ENCODE measurements at regions not wholly inside any gene's neighbourhood (a gene's known extent, or its start where the extent isn't known, plus 50 kb on each side); places are given as distances from the start of the nearest gene placed in this dataset.
"Not testable (repeated sequence)": the region's sequence is repeated elsewhere in the genome, so short reads cannot be mapped to it uniquely, and the experiment has no call there.

DNA sequence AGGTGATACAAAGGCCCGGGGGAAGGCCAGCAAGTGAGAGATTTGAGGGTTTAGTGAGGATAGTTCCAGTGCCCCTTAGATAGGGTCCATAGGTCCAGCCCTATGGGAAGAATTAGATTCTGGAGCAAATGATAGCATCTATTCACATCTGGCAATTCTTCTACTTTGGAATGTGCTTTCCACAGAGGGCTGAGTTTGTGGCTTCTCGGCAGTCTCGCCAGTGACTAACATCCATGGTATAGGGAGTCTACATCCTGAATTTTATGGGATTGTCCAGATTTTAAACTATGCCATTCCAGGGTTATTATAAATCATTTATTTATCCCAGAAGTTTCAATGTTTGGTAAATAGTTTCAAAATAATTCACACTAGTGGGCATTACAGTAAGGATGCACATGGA, 207.3 kb upstream of the ADO start:
- no peak for DNase-seq

GRCh38 chr10:62599161-62599560, 205.4 kb upstream of the ADO start:
- no peak for DNase-seq

DNA sequence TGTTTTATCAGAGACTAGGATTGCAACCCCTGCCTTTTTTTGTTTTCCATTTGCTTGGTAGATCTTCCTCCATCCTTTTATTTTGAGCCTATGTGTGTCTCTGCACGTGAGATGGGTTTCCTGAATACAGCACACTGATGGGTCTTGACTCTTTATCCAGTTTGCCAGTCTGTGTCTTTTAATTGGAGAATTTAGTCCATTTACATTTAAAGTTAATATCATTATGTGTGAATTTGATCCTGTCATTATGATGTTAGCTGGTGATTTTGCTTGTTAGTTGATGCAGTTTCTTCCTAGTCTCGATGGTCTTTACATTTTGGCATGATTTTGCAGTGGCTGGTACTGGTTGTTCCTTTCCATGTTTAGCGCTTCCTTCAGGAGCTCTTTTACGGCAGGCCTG, 198.0 kb upstream of the ADO start:
- not testable (repeated sequence) for DNase-seq

DNA sequence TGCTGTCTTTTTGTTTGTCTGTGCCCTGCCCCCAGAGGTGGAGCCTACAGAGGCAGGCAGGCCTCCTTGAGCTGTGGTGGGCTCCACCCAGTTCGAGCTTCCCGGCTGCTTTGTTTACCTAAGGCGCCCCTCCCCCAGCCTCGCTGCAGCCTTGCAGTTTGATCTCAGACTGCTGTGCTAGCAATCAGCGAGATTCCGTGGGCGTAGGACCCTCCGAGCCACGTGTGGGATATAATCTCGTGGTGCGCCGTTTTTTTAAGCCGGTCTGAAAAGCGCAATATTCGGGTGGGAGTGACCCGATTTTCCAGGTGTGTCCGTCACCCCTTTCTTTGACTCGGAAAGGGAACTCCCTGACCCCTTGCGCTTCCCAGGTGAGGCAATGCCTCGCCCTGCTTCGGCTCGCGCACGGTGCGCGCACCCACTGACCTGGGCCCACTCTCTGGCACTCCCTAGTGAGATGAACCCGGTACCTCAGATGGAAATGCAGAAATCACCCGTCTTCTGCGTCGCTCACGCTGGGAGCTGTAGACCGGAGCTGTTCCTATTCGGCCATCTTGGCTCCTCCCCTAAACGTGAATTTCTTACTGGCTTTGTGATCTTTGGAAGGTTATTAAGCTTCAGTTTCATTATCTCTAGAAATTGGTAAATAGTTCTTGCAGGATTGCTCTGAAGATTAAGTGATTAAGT, 196.2 kb upstream of the ADO start:
- not testable (repeated sequence) for DNase-seq

GRCh38 chr10:62610649-62611229, 193.8 kb upstream of the ADO start:
- no peak for DNase-seq

DNA sequence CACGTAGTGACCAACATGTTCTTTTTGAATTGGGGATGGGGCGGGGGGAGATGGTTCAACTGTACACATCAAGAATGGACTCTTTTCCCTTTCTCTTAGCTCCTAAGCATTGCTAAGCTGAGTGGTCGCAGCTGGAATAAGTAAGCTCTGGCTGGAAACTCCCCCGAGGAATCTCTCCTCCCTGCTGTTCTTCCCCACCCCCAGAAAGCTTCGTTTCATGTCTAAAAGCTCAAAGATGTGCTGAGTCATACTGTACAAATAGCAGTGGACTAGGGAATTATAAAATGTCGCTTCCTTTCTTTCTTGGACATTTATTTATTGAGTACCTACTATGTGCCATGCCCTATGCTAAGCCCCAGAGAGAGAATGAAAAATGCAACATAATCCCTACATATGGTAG, 191.1 kb upstream of the ADO start:
- no peak for DNase-seq

DNA sequence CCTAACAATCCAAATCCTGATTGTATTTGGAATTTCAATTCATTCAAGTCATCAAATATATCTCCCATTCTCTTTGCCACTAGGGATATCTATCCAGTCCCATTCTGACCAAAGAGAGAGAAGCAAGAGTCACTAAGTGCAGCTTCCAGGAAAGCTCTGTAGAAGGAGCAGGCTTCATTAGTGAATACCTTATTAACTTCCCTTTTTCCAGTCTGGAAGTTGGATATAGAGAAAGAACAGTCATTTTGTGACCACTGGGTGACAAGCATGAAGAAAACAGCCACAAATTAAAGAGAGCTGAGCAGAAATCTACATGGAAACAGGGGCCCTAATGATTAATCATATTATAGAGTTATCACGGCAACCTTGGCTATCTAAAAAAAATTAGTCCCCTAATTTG, 190.7 kb upstream of the ADO start:
- no peak for DNase-seq

DNA sequence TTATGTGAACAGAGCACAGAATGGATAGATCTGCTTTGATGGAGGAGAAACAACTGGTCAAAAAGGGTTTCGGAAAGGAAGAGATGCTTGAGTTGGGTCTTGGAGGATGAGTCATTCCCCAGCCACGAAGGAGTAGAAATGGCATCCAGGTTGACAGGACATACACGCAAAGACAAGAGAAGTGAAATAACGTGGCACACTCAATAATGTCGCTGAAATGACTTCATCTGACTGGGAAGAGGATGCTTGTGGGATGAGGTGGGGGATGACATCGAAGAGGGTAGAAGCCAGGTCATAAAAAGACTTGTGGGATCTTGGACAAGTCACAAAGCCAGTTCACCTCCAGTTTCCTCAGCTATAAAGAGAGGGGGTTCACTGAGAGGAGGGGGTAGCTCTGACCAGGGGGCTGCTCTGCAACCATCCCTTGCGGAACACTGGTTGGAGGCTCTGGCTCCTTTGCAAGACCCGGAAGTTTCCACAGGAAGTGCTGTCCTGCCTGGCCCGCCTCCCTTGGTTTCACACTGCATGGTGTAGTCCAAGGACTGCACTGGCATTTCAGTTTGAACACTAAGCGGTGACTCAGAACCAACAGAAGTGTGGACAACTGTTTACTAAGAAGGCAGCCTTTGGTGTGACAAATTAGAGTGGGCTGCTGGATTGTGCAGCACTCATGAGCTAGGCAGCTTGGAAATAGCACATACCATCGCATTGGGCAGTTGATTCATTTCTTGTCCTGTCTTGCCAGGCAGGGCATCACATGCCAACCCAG, 189.9 kb upstream of the ADO start:
- DNase-seq = no peak

GRCh38 chr10:62616885-62617590, 187.5 kb upstream of the ADO start:
- DNase-seq = no peak

DNA sequence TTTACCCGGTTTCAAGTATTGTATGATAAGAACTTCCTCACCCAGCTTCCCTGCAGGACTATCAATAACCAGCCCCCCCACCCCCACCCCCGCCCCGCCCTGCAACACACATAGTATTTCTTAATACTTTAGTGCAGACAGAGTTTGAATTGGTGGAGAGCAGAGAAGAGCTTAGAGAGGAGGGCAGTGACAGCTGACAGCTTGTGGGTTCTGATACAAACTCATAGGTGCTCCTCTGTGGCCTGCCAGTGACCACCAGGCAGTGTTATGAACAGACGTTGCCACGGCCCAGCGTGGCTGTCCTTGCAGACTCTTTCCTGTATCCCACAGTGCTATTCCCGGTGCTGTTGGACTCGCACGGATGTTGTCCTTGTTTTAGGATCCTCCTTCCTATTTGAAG, 186.9 kb upstream of the ADO start:
- no peak for DNase-seq

GRCh38 chr10:62618054-62618453, 186.5 kb upstream of the ADO start:
- no peak for DNase-seq

DNA sequence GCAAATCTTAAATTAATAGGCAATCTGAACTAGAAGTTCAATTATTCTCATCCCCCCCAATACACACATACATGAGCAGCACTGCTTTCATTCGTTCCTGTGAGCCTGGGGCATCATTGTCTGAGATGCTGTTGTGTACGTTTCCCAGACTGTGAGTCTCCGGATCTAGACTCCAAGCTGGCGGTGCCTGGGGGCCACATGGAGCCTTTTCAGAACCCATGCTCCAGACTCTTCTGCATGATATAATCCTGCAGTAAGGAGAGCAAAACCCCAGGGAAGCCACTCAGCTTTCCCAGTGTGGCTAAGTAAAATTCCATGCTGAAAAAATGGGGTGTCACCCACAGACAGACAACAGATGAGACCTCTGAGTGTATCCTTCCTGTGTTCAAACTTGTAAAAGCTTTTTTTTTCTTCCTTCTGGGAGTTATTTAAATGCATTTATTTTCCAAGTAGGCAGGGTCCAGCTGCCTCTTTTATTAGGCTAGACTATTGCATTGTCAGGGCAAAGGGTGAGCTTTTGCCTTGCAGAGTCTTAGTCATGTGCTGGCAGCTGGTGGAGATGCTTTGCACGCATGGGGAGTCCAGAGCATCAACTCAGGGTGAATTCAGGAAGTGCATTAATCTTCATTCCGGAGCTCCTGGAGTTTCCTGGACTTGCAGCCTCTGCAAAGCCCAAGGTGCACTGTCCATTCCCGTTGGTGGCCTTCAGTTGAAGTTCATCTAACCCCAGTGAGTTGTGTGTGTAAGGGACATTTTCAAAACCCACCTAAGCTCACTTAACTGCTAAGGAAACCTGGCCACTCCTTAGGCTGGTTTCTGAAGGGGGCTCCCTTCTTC, 185.7 kb upstream of the ADO start:
- DNase-seq = no peak

- no peak for DNase-seq
These were observed 185.1 kb upstream of the ADO start for GRCh38 chr10:62619413-62619738.

GRCh38 chr10:62620491-62620890, 184.0 kb upstream of the ADO start:
- no peak for DNase-seq

DNA sequence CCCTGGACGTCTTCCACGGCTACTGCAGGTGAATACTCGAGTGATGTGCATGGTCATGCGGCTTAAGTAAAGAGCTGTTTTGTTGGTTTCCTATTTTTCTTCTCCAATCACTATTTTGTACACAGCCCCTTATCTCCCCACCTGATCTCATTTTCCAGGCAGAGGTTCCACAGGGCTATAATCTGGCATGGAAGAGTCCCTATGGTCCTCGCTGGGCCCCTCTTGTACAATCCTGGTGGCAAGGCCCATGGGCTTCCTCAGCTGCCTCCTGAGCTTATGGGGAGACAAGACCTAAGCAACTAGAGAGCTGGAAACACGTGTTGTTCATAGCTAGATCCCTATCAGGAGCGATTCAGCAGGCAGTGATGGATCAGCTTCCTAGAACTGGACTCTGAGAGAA, 181.3 kb upstream of the ADO start:
- DNase-seq = no peak

DNA sequence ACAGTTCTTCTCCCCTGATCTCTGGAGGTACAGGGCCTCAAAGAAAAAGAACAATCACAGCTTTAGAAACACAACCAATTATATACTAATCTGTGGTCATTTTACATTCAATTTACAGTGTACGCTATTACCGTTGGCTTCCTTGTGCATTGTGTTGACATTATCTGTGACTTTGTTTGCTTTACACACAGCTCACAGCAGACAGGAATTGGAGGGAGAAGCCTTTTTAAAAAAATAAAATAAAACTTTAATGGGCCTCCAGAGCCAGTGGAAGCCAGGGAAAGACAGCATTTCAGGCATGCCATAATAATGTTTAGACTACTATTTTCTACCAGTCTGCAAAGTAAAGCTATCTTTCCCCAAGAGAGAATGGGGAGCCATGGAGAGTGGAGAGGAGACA, 179.0 kb upstream of the ADO start:
- DNase-seq = no peak

GRCh38 chr10:62626079-62626478, 178.4 kb upstream of the ADO start:
- no peak for DNase-seq

GRCh38 chr10:62626817-62627216, 177.7 kb upstream of the ADO start:
- no peak for DNase-seq

DNA sequence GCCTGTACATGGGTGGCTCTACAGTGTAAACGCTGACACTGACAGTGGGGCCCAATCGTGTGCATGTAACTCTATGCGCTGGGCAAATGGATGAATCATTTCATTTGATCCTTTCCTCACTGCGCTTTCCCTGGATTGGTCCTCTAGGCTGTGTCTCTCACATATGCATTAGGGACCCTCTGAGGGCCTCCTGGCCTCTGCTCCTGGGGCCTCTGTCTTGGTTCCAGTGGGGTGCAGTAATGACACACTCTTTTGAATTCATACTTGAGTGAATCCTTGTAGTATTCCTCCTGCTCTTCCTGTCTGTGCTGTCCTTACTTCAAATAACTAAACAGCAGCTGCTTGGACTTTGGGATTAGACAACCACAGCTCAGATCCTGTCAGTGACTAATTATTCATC, 176.5 kb upstream of the ADO start:
- DNase-seq = no peak

DNA sequence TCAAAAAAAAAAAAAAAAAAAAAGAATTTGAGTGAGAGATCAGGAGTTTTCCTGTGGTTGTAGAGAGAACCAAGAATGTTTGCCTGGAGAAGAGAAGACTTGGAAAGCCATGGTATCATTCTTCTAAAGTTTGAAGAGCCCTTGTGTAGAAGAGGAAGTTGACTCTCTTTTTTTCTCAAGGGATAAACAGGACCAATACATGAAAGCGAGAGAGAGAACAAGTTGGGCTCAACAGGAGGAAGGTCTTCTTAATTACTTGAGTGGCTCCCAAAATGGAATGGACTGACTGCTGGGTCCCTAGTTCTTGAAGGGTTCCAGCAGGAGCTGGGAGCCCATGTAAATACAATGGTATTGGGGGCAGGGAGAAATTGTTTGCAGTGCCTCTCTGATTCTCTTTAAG, 173.3 kb upstream of the ADO start:
- no peak for DNase-seq

DNA sequence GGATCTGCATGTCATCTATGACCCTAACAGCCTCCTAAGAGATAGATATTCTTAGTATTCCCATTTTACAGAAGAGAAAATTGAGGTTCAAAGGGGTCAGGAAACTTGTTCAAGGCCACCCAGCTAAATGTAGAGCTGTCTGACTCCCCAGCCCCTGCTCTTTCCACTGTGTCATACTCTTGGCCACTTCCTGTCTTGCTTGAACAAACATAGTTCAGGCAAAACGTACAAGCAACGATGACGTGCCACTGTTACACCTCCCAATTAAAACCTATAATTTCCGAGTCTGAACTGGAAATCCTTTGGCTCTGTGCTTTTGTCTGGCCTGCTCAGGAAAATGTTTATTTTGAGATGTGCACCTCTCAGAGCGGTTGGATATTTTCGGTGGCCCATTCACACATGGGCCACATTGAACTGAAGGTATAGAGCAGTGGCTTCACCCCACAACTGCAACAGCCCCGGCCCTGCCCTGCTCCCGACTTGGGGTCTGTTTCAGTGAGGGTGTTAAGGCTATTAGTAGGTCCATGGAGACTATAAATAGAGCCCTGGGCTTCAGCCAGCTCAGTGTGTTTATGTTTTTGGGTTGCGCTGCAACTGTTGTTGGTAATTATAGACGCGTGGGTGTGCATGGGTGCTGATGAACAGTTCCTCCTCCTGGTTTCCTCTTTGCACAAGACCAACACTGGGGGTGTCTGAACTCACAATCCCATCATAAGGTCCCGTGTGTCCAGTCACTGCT, 172.3 kb upstream of the ADO start:
- DNase-seq = no peak

GRCh38 chr10:62633976-62634375, 170.5 kb upstream of the ADO start:
- DNase-seq = no peak

All from DMS 273 treated with DMSO at 0.1 percent for 48 hours (cell line).